ENCODE measurements at regions not wholly inside any gene's neighbourhood (a gene's known extent, or its start where the extent isn't known, plus 50 kb on each side); places are given as distances from the start of the nearest gene placed in this dataset.

DNA sequence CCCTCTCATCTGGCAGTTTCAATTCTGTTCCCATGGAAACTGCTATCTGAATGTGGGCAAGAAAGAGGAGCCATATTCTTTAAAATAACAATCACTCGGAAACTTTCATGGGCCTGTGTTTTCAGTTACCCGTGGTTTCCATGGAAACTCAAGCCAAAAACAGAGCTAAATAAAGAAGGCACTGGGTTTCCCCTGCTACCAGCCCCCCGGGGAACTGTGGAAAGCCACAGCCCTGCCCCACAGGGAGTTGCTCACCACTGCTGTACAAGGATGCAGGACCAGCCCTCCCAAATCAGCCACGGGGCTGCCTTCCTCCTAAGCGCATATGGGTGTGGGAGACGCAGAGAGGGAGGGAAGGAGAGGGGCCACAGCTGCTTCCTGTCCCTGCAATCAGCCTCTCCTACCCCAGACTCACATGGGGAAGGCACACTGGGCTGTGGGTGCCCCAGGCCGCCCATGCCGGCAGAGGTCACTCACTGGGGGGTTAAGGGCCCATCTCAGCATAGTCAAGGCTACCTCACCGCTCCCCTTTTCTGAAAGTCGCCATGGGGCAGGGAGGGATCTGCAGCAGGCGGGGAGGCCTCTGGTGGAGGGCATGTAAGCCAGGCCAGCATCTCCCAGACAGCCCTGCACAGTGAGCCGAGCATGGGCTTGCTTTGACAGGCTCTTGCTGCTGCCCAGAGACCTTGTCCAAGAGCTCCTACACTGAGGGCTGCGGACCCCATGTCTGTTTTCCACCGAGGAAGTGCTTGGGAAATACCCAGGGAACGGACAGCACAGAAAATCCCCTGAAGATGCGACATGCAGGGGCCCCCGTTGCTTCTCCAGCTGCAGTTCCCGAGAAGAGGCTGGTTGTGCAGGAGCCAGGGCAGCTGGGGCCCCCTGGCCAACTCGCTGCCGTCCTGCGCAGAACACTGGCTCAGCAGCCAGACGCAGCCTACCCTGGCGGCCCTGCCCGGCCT lies 157.3 kb upstream of the PPP2R2D start:
- DNase-seq = no peak

DNA sequence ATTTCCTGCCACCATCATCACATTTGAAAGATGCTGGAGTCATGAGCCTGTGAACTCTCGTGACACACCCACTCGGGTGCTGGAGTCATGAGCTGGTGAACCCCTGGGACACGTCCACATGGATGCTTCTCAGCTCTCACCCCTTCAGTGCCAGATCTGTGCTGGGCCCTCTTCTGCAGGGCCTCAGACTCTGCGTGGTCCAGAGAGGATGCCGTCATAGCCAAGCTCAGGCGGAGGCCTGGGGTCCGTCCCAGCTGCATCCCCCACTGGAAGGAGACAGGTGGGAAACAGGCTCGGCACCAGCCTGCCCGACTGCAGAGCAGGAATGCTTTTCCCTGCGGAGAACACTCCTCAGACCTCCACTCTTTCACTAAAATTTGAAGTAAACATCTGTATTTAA lies 156.5 kb upstream of the PPP2R2D start:
- no peak for DNase-seq

DNA sequence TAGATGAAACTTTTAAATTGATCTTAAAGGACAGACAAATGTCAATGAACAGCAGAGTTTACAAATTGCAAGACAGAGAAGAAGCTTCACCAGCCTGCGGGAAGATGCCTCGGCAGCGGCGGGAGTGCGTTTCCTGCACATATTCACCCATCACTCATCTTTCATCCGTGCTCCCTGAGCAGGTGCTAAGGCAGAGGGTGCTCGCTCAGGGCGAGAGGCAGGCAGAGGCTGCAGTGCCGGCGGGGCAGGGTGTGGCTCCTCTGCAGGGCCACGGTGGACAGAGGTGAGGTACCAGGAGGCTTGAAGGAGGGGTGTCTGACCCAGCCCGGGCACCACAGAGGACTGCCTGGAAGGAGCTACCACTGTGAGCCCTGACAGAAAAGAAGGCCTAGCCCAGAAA lies 155.2 kb upstream of the PPP2R2D start:
- no peak for DNase-seq

DNA sequence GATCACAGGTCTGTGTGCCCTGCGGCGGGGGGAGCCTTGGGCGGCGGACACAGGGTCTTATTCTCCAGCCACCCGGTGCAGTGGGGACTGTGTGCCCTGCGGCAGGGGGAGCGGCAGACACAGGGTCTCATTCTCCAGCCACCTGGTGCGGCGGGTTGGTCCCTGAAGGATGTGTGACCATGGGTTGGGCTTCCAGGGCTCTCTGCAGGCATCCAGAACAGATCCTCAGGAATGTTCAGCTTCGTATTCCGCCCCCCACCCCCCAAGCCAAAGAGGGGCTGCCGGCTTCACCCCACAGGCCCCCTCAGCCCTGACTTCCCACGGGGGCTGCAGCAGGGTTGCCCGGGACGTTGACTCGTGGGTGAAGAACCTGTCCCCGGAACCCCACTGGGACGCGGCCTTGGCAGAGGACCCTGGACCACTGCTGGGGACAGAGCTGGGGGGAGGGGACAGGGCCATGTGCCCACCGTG lies 154.5 kb upstream of the PPP2R2D start:
- no peak for DNase-seq

DNA sequence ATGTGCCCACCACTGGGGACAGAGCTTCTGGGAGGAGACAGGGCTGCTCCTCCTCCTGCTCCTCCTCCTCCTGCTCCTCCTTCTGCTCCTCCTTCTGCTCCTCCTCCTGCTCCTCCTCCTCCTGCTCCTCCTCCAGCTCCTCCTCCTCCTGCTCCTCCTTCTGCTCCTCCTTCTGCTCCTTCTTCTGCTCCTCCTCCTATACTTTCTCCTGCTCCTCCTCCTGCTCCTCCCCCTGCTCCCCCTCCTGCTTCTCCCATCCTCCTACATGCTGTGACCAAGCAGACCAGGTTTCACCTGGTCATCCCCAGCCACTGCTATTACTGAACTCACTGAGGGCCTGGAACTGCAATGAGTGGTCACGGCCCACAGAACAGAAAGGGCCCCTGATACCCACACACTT lies 154.0 kb upstream of the PPP2R2D start:
- DNase-seq = no peak

DNA sequence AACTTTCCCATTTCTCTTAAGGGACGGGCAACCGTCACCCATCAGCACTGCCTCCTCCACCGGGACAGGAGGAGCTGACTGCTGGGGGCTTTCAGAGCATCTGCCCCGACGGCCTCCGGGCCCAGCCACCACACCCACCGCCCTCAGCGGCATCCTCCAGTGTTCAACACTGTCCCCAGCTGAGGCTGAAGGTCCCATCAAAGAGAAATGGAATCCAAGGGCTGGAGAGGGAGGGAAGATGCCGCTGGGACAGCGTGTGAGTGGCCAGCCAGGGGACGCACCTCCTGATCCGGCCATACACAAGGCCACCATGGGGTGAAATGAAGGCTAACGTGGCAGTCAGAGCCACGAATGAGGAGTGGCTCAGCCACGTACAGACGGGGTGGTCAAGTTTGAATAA lies 153.6 kb upstream of the PPP2R2D start:
- no peak for DNase-seq

DNA sequence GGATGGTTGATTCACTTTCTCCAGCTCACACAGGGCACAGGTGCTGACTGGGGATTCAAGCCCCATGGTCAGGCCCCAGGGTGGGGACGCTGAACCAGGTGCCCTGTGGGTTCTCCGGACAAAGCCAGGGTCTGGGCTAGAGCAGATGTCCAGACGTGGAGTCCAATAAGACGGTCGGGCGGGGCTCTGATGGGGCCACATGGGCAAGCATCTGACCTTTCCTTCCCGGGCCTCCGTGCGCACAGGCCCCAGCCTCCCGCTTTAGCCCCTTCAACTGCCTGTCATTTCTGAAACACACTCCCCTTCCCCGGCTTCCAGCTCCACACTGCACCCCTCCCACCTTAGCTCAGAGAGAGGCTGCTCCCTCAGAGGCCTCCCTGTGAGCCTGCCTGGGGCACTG lies 153.0 kb upstream of the PPP2R2D start:
- no peak for DNase-seq

DNA sequence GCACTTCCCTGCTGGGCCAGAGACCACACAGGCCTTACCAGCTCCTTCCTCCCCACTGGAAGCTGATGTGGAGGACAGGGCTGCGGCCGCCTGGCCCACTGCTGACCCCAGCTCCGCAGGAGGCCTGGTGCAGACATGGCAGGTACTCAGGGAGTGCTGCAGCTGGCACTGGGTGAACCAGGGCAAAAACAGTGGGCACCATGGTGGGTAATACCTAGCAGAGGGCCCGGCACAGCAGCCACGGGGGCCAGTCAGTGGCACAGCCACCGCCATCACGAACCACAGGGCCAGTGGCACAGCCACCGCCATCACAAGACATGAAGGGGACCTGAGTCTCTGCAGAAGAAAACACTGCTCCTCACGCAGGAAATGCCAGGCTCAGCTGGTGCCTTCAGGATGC lies 152.6 kb upstream of the PPP2R2D start:
- no peak for DNase-seq

DNA sequence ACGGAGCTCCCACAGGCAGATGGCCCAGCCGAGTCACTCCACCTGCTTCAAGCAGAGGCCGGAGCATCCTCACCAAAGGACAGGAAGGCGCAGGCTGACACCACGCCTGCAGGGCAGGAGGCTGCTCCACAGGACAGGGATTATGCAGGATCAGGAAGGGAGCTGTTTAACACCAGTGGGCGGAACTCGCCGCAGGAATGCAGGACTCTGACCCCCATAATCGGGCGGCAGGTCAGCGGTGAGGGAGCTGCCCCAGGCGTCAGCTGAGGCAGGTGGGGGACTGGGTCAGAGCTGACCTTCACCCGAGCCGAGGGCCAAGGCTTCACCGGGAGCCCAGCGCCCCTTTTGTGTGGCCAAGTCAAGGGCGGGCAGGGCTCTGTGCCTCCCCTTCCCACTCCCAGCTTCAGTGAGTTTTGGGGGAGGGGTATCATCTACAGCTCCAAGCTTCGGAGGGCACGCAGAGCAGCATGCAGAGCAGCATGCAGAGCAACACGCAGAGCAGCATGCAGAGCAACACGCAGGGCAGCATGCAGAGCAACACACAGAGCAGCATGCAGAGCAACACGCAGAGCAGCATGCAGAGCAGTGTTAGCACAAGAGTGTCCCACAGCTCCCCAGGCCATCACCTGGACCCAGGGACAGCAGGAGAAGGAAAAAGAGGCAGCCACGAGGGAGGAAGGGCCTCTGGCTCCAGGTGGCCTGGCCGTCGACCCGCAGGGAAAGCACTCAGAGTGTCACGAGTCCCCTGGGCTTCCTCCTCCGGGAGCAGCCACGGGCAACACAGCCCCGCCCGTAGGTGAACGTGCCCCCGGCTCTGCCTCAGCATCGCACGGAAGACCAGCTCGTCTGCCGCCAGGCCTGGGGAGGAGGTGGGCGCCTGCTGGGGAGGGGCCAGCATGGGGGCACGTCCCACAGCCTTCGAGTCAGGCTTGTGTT lies 151.7 kb upstream of the PPP2R2D start:
- no peak for DNase-seq

DNA sequence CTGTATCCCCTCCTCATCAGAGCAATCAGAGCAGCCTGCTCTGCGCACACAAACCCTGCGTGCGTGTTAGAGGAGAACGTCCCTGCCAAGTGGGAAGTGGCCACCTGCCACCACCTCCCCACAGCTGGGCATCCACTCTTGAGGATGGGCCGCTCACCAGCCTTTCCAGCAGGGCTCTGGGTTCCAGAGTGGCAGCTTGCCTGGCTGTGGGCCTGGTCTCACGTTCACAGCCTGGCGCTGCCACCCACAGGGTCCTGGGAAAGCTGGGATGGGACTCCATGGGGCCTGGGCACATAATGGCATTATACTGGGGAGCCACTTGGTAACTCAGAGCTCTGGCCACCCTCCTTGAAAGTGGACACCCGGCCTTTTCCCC lies 151.1 kb upstream of the PPP2R2D start:
- no peak for DNase-seq

DNA sequence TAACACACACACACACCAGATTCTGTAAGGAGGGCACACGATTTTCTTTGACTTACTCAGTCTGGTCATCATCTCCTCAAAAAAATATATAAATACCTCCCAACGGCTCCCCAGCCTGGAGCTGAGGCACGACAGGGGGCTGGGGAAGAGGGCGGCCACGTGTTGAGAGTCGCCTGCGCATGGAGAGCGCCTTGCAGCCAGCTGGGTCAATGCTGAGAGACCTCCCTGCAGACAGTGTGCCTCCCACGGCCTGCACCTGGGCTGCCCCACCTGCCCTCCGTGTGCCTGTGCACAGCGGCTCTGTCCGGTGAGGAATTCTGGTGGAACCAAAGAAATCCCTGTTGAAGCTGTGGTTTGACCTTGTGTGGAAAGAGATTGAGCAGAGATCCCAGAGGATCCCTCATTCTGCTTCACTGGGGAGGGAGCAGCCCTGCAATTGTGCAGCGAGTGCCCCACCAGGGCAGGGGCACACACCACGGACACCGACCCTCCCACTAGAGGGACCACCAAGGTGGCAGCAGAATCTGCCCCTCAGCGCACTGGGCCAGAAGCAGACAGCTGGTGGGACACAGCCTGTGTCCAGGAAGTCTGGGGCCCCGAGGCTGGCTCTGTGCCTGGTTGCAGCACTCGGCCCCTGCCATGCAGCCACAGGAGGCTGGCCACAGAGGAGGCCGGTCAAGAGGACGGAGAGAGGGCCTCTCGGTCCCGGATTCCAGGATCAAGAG lies 150.5 kb upstream of the PPP2R2D start:
- DNase-seq = no peak

DNA sequence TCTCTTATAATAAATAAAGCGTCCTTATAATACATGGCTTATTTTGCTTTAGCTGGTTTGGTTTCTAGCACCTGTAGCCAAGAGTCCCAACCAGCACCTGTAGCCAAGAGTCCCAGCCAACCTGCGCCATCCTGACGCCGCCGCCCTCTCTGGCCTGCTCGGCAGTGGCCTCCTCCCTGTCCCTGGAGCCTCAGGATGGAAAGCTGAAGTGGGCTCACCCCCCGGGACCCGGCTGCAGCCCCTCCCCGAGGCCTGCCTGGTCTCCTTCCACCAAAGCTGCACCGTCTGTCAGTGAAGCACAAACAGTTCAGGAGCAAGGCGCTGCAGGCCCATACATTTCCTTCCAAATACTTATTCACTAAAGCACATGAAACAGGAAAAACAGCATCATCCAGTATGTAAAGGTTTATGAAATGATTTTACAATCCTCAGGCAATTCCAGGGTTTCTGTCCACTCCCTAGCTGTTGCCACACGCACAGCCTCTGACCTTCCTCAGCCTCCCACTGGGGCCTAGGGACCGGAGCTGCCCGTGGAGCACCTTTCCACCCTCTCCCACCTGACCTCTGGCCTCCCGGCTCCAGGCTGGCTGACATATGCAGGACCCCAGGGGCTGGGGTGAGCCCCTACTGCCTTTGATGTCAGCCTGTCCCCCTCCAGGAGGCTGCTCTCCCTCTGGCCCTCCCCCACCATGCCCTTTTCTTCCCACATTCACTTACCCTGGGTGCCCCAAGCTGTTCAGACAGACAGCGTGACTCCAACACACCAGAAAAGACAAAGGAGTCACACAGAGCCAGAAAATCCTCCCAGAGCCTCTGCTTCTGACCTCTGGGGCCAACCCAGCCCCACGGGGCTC lies 149.6 kb upstream of the PPP2R2D start:
- no peak for DNase-seq

DNA sequence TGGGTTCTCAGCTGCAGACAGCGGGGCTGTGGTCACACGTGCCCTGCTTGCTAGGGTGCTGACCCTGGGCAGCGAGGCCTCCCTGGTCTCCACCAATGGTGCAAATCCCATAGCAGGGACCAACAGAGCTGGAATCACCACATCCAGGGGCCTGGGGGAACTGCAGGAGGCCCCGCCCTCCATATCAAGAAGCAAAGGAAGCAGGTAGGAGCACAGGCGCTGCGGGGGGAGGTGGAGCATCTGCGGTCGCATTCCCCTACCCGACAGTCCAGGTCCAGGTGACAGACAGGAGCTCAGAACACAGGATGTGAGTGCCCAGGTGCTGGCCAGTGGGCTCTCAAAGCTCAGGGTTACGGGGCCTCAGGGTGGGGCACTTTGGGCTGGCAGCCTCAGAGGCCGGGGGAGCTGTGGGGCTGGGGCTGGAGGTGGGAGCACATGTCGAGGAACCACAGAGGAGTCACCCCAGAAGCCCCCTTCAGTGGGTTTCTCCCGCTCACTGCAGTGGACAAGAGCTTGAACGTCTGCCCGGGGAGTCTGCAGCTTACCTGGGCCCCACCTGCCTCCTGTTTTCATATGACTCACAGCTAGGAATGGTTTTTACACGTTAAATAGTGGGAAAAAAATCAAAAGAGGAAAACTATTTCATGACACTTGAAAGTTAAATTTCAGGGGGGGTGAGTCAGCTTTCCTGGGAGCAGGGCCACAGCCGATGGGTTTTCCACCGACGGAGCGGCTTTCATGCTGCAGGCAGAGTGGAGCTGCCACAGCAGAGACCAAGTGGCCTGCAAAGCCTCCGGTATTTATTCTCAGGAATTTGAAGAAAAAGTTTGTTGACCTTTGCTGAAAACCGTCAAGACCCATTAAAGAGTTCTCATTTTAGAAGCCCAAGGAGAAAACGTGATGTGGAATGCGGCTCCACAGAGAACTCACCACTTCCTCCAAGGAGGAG lies 148.7 kb upstream of the PPP2R2D start:
- DNase-seq = no peak

DNA sequence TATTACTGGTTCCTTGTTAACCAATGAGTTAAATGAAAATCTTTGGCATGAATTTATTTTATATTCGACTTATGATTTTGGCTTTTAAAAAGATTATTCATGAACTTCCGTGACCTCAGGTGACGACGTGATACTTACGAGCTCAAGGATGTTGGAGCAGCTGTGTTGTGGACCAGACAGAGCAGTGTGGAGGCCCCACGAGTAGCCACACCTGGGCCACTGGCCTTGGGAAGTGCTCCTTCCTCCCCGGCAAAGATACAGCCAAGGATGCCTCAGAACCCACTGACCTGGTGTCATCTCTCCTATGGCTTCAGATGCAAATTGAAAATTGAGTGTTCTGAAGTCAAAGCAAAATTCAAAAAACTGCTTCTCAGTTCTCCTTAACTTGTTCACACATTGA lies 147.5 kb upstream of the PPP2R2D start:
- DNase-seq = no peak

DNA sequence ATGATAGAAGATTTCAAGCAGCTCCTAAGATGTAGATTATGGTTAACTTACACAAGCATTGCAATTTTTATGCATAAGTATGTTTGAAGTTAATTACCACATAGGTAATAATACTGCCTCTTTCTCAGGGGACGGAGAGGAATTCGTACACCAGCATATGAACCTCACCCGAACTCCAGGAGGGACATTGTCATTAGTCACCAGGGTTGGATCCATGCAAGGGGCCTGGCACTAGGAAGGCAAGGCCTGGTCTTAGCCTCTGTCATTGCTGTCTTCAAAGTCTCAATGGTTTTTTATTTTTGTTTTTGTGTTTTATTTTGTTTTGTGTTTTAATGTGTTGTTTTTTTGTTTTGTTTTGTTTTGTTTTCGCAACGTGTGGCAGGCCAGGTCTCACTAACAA lies 145.6 kb upstream of the PPP2R2D start:
- no peak for DNase-seq

DNA sequence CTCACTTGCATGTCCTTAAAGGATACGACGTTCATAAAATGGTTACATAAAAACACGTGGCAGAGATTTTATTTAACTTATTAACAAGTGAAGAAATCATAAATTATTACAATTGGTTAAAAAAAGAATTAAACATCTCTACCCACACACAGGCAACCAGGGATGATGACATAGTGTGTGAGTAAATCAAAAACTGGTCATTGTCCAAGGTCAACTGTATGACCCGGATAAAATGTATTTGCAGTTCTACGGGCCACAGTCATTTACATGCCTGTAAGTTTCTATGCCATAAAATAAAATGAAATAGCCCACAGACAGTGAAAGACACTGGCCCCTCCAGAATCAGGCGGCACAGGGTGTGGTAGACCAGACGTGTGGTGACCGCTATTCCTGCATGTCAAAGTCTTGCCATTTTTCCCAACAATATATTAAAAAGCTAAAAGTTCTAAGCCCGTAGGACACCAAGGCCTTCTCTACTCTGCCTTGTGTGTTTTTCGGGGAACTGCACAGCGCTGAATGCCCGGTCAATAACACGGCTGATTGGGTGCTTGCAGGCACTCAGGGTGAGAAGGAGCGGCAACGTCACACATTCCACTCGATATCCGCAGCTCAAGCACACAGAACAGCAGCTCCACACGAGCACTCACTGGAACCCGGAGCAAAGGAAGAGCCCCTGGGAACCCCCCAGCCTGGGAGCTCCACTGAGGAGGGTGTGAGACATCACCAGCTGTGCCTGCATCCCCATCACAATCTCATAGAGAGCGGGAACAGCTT lies 143.3 kb upstream of the PPP2R2D start:
- DNase-seq = no peak

DNA sequence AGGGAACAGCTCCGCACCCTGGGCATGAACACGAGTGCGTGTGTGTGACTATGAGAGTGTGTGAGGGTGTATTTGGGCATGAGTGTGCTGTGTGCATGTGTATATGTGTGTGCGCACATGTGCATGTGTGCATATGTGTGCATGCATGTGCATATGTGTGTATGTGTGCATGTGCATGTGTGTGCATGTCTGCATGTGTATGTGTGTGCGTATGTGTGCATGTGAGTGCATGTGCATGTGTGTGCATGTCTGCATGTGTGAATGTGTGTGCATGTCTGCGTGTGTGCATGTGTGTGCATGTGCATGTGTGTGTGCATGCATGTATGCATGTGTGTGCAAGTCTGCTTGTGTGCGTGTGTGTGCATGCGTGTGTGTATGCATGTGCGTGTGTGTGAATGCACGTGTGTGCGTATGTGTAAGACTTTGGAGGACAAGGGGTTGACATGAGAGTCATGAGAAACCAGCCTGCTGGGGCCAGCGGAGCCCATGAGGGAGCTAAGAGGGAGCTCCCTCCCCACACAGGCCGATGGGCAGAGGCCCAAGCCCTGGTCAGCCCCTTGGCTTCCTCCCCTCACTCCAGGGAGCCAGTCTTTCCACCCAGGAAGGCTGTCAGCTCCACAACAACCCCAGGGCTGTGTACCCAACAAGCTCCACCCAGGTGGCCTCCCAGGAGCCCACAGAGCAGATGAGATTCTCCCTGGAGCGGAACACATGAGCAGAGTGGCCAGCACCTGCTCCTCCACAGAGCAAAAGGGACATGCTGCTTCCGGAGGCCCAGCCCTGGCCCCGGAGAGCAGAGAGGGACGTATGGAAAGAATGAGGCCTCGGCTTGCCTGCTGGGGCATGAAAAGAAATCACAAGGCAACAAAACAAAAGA lies 142.5 kb upstream of the PPP2R2D start:
- DNase-seq = no peak

DNA sequence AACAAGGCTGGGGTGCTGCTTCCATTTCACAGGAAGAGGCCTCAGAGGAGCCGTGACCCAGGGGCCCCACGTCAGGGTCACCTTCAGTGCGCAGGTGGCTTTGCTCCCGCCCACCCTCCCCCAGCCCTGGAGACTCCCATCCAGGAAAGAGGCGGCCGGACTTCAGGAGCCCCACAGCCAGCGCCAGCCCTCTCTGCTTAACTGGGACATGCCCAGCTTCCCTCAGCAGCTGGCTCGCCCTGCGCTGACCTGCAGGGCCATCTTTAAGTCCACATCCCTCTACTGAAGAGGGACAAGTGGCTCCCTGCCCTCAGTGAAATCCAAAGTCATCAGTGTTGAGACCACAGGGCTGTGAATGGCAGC lies 141.9 kb upstream of the PPP2R2D start:
- DNase-seq = no peak

DNA sequence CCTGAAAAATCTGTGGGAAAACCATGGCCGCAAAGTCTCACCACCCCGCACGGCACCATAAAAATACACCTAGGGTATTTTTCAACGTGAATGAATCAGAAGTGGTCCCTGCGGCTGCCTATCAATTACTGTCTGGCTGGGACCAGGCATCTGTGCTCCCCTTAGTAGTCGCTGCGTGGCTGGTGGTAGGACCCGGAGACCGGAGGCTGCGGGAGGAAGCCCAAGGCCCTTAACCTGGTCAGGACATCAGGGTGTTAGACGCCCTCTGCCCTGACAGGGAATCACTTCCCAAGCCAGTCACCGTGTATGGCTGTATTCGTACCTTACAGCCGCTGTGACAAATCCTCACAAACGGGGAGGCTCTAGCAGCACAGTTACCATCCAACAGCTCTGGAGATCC lies 141.5 kb upstream of the PPP2R2D start:
- no peak for DNase-seq
